ENCODE measurements at regions not wholly inside any gene's neighbourhood (a gene's known extent, or its start where the extent isn't known, plus 50 kb on each side); places are given as distances from the start of the nearest gene placed in this dataset.

GRCh38 chr2:74760875-74761630 lies 72.9 kb upstream of the HK2 start:
- no peak for DNase-seq

- DNase-seq = no peak
Measured at GRCh38 chr2:74762789-74763188, 71.1 kb upstream of the HK2 start.

- no peak for DNase-seq
Measured at GRCh38 chr2:74763962-74764428, 69.9 kb upstream of the HK2 start.

- DNase-seq = peak; percentile 24
Measured at GRCh38 chr2:74764429-74765272, 69.3 kb upstream of the HK2 start.

- DNase-seq = no peak
Measured at GRCh38 chr2:74766780-74767179, 67.1 kb upstream of the HK2 start.

- no peak for DNase-seq
Measured at GRCh38 chr2:74767618-74768017, 66.3 kb upstream of the HK2 start.

- no peak for DNase-seq
Measured at GRCh38 chr2:74768401-74768914, 65.5 kb upstream of the HK2 start.

GRCh38 chr2:74772046-74772445 lies 61.9 kb upstream of the HK2 start:
- DNase-seq = no peak

GRCh38 chr2:74777161-74777900 lies 56.6 kb upstream of the HK2 start:
- no peak for DNase-seq

- peak; percentile 77 for DNase-seq
Measured at GRCh38 chr2:74778381-74779264, 55.3 kb upstream of the HK2 start.

- DNase-seq = no peak
Measured at GRCh38 chr2:74779265-74779558, 54.7 kb upstream of the HK2 start.

GRCh38 chr2:74779587-74780135 lies 54.3 kb upstream of the HK2 start:
- DNase-seq = no peak

Data from COR-L47 (cell line).